Activated CD4-positive, alpha-beta T cell treated with anti-CD3 and anti-CD28 coated beads, Interleukin-2, amount 10 ng/mL, durations not matched to agents 24 days and 14 days (primary cell): ENCODE measurements at regions not wholly inside any gene's neighbourhood (a gene's known extent, or its start where the extent isn't known, plus 50 kb on each side); places are given as distances from the start of the nearest gene placed in this dataset.

ENCODE experiments used
- DNase-seq: peaks from one replicate; pipeline ENCODE4 v3.0.0; 2022
- H3K27ac Mint-ChIP-seq: one replicate; pipeline ENCODE4 v1.8.0; 2022; ENCODE audit warnings: mild to moderate bottlenecking, mixed read lengths
- H3K27me3 Mint-ChIP-seq: one replicate; pipeline ENCODE4 v1.8.0; 2022; ENCODE audit warnings: mixed read lengths
- H3K36me3 Mint-ChIP-seq: one replicate; pipeline ENCODE4 v1.8.0; 2022; ENCODE audit warnings: low read depth, mild to moderate bottlenecking, mixed read lengths
- H3K4me1 Mint-ChIP-seq: one replicate; pipeline ENCODE4 v1.8.0; 2021; ENCODE audit warnings: mixed read lengths
- H3K4me3 Mint-ChIP-seq: one replicate; pipeline ENCODE4 v1.8.0; 2022; ENCODE audit warnings: mild to moderate bottlenecking, moderate library complexity, mixed read lengths
- H3K9me3 Mint-ChIP-seq: one replicate; pipeline ENCODE4 v1.8.0; 2021; ENCODE audit warnings: mixed read lengths
- intact Hi-C: fragments of 100-400 bp; cut with micrococcal nuclease; formaldehyde crosslinking; loops from one replicate; pipeline ENCODE4 v1.15.1; 2023

DNA sequence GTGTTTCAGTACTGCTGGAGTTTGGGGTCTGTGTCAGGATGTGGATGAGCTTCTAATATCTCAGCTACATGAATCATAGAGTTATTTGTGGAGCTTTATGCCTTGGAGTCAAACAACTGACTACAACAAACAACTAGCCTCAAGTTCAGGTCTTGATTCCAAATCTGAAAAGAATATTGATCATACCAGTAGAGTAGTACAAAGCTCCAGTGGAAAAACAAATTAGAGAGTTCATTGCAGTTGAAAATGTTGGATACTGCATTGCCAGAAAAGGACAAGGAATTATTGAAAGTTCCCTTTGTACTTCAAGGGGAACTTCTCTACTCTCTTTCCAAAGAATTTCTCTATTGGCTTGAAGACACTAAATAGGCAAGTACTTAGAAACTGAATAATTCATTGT lies 117.6 kb upstream of the CTTNBP2 start:
- Mint-ChIP-seq H3K27ac (no peak overlapping the region), H3K36me3 (no peaks in the 10 kb centered on the region), H3K27me3 (no peaks in the 10 kb centered on the region), H3K4me3 (no peak overlapping the region), H3K9me3 (no peaks in the 10 kb centered on the region), H3K4me1 (no peaks in the 10 kb centered on the region)
- intact Hi-C loops = no loop called here
- no peak for DNase-seq

DNA sequence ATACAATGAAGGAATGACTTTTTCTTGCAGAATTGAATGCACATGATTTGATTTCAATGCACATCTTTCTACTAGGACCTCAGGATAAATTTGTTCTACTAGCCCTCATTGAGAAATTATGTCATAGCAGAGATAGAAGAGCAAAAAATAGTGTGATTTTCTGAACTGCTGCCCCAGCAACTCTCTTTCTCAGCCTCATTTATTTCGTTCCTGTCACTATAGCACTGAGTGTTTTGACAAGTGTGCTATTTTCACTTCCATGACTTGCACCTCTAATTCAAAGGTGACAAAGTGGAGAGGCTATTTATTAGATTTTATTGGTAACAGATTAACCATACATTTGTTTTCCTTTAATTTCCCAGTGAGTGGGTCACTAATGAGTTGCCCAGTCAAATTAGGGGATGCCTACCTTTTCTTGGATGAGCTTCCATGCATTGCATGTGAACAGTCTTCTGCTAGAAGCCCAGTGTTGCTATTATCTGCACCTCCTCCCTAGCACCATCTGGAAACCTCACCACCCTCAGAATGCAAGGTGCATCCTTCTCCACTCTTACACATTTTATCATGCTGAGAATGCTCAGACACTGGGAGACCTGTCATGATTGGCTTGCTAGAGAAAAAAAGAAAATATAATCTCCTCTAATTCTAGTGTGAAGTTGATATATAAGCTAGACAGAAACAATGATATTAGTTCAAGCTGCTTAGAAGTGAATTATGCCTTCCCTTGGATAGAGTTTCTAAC lies 119.6 kb upstream of the CTTNBP2 start:
- Mint-ChIP-seq H3K9me3 (no peaks in the 10 kb centered on the region), H3K27me3 (no peaks in the 10 kb centered on the region), H3K4me3 (no peak overlapping the region), H3K27ac (no peak overlapping the region), H3K4me1 (no peaks in the 10 kb centered on the region), H3K36me3 (no peaks in the 10 kb centered on the region)
- intact Hi-C loops = no loop called here
- no peak for DNase-seq

DNA sequence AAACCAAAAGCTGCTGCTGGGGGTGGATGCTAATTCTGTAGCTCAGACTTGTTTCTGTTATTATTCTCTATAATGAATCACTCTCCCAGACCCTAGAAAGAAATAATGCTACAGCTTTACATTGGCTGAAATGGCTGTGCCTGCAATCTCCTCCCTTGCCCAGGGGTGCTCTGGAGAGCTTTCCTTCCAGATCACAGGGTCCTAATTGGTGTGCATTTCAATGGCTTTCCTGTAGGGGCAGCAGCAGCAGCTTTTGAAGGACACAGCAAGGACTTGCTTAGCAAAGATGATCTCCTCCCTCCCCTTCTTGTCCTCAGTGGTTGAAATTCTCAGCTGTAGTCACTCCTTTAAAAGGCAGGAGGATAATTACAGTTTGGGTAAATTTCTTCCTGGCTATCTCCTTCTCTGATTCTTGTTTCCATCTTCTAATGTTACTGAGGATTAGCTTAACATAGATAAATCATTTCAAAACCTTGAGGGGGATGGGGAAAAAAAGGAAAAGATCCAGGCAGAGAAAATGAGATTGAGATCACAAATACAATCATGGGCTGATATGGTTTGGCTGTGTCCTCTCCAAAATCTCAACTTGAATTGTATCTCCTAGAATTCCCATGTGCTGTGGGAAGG lies 120.2 kb upstream of the CTTNBP2 start:
- H3K4me3 Mint-ChIP-seq = no peak overlapping the region
- no peaks in the 10 kb centered on the region for H3K4me1 Mint-ChIP-seq
- intact Hi-C loops = no loop called here
- DNase-seq = peak; percentile 56
- no peak overlapping the region for H3K27ac Mint-ChIP-seq
- H3K27me3 Mint-ChIP-seq = no peaks in the 10 kb centered on the region
- no peaks in the 10 kb centered on the region for H3K36me3 Mint-ChIP-seq
- H3K9me3 Mint-ChIP-seq = no peaks in the 10 kb centered on the region

DNA sequence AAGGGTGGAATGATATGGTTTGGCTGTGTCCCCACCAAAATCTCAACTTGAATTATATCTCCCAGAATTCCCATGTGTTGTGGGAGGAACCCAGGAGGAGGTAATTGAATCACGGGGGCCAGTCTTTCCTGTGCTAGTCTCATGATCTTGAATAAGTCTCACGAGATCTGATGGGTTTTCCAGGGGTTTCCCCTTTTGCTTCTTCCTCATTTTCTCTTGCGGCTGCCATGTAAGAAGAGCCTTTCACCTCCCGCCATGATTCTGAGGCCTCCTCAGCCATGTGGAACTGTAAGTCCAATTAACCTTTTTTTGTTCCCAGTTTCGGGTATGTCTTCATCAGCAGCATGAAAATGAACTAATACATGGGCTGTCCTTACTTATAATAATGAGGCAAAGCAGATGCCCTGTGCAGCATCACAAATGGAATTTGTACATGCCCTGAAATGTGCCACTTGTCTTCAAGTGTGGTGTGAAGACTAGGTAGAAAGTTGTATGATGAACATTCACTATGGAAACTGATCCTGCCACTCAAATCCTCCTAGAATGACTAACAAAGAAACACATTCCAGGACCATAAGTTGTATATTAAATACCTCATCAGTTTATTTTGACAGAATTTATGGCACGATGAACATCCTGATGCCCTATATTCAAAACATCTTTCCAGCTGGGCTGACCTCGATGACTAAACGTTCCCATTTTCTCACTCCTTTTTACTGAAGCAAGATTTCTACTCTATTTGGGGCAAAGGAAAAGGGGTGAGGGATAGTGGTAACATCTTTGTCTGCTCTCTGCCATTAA lies 122.8 kb upstream of the CTTNBP2 start:
- H3K36me3 Mint-ChIP-seq = no peaks in the 10 kb centered on the region
- H3K4me3 Mint-ChIP-seq = no peak overlapping the region
- intact Hi-C loops = no loop called here
- DNase-seq = no peak
- no peak overlapping the region for H3K27ac Mint-ChIP-seq
- no peaks in the 10 kb centered on the region for H3K27me3 Mint-ChIP-seq
- H3K4me1 Mint-ChIP-seq = no peaks in the 10 kb centered on the region
- no peaks in the 10 kb centered on the region for H3K9me3 Mint-ChIP-seq

DNA sequence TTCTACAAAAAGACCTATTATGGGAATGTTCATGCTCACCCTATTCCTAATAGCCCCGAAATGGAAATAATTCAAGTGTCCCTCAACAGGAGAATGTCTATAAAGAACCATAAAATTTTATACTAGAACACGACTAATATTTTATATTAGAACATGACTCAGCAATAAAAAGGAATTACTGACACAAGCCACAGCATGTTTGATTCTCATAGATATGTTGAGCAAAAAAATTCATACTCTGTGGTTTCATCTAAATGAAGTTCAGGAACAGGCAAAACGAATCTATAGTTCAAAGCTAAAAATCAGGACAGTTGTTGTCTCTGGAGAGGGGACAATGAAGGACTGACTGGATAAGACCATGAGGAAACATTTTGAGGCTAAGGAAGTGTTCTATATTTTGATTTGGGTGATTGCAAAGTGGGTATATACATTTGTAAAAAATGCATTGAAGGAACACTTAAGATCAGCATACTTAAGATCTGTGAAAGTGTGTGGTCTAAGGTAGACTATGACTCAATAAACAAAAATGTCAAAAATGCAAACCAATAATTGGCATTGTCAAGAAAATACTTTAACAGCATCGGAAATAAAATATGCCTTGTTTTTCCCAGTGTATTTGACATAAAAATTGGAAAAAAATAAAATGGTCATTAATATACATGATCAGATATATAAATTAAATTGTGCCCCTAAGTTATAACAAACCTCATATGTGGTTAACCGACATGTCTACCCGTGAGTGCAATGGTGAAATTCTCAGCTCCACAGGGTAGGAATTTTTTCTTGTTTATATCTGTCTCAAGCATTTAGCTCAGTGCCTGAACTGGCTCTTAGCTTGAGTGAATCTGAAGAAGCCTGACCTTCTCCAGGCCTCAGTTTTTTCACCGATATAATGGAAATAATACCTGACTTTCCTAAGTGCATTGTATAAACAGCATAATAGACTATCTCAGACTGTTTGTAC lies 124.9 kb upstream of the CTTNBP2 start:
- Mint-ChIP-seq H3K4me1 (no peaks in the 10 kb centered on the region), H3K4me3 (no peak overlapping the region), H3K36me3 (no peaks in the 10 kb centered on the region), H3K27me3 (no peaks in the 10 kb centered on the region), H3K9me3 (no peaks in the 10 kb centered on the region), H3K27ac (no peak overlapping the region)
- no peak for DNase-seq
- intact Hi-C loops = no loop called here

DNA sequence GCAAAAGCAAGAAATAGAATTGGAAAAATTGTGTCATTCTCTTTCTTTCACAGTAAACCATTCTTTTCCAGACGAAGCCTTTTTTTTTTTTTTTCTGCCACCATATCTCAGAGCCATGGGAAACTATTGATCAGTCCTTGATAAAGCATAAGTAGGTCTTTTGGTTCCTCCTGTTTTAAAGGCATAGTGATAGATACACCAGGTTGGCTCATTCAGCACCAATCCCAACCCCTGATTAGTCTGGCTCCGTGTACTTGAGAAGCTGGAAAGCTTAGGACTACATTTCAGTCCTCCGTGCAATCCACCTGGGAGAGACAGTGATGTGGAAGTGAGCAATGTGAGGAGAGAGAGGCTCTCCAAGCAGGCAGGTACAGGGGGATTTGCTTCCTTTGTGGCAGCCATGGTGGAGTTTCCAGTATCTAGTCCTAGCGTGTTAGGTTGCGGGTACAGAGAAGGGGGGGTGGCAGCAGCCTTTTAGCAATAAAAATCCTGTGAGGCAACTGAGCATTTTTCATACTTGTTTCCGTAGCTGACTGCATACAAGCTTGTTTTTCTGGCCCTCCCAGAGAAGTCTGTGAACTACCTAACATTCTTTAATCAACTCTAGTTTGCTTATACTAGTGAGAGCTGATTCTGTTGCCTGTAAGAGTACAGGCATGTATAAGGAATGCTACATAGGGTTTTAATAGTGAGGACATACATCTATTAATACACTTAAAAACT lies 127.4 kb upstream of the CTTNBP2 start:
- intact Hi-C loops = no loop called here
- no peak overlapping the region for H3K4me3 Mint-ChIP-seq
- H3K9me3 Mint-ChIP-seq = no peaks in the 10 kb centered on the region
- DNase-seq = no peak
- no peaks in the 10 kb centered on the region for H3K27me3 Mint-ChIP-seq
- H3K27ac Mint-ChIP-seq = no peak overlapping the region
- no peaks in the 10 kb centered on the region for H3K4me1 Mint-ChIP-seq
- H3K36me3 Mint-ChIP-seq = no peaks in the 10 kb centered on the region

DNA sequence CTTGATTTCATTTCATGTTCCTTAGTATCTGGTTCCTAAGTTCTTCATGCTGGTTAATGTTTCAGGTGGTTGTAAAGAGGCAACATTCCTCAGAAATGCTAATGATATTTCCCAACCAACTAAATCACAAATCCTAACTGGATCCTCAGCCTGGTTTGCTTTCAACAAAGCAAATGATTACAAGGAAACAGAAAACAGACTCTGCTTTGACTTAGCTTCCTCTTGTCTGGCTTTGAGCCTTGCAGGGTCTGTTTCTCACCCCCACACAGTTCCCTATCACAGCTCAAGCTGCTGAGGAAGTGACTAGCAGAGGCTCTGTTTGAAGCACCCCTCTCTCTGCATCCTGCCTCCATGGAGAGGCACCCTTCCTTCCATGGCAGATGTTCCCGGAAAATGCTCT lies 130.2 kb upstream of the CTTNBP2 start:
- Mint-ChIP-seq H3K4me1 (no peaks in the 10 kb centered on the region), H3K27ac (no peak overlapping the region), H3K9me3 (no peaks in the 10 kb centered on the region), H3K4me3 (no peak overlapping the region), H3K36me3 (no peaks in the 10 kb centered on the region), H3K27me3 (no peaks in the 10 kb centered on the region)
- DNase-seq = no peak
- intact Hi-C loops = no loop called here

- Mint-ChIP-seq H3K36me3 (no peaks in the 10 kb centered on the region), H3K4me3 (no peak overlapping the region), H3K4me1 (no peaks in the 10 kb centered on the region), H3K27me3 (no peaks in the 10 kb centered on the region), H3K27ac (no peak overlapping the region), H3K9me3 (no peaks in the 10 kb centered on the region)
- no peak for DNase-seq
- intact Hi-C loops = no loop called here
Observed at GRCh38 chr7:118005026-118005425, 131.8 kb upstream of the CTTNBP2 start.

- Mint-ChIP-seq H3K9me3 (no peaks in the 10 kb centered on the region), H3K36me3 (no peaks in the 10 kb centered on the region), H3K4me3 (no peak overlapping the region), H3K27me3 (no peaks in the 10 kb centered on the region), H3K4me1 (no peaks in the 10 kb centered on the region), H3K27ac (no peak overlapping the region)
- no peak for DNase-seq
- intact Hi-C loops = no loop called here
Observed at GRCh38 chr7:118006979-118007378, 133.7 kb upstream of the CTTNBP2 start.

GRCh38 chr7:118009419-118009818 lies 136.2 kb upstream of the CTTNBP2 start:
- Mint-ChIP-seq H3K27ac (no peak overlapping the region), H3K9me3 (no peaks in the 10 kb centered on the region), H3K27me3 (no peaks in the 10 kb centered on the region), H3K36me3 (no peaks in the 10 kb centered on the region), H3K4me1 (no peaks in the 10 kb centered on the region), H3K4me3 (no peak overlapping the region)
- no peak for DNase-seq
- intact Hi-C loops = no loop called here

DNA sequence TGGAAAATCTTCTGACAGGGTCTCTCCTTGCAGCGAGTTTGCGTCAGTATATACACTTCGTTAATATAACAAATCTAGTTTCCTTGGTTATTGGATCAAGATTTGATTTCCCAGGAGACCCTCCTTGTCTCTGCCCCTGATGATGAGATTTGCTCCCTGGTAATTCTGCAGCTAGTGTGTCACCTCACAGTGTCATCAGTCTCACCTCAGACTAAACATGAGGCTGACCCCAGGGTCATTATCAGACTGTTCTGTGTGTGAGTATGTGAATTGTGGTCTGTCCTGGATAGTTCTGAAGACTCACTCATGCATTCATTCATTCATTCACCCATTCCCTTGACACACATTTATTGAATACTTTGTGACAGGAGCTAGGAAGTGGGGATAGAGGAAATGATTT lies 138.4 kb upstream of the CTTNBP2 start:
- H3K4me1 Mint-ChIP-seq = no peaks in the 10 kb centered on the region
- no peak for DNase-seq
- H3K36me3 Mint-ChIP-seq = no peaks in the 10 kb centered on the region
- intact Hi-C loops = no loop called here
- no peak overlapping the region for H3K27ac Mint-ChIP-seq
- H3K27me3 Mint-ChIP-seq = no peaks in the 10 kb centered on the region
- H3K9me3 Mint-ChIP-seq = no peaks in the 10 kb centered on the region
- no peak overlapping the region for H3K4me3 Mint-ChIP-seq

DNA sequence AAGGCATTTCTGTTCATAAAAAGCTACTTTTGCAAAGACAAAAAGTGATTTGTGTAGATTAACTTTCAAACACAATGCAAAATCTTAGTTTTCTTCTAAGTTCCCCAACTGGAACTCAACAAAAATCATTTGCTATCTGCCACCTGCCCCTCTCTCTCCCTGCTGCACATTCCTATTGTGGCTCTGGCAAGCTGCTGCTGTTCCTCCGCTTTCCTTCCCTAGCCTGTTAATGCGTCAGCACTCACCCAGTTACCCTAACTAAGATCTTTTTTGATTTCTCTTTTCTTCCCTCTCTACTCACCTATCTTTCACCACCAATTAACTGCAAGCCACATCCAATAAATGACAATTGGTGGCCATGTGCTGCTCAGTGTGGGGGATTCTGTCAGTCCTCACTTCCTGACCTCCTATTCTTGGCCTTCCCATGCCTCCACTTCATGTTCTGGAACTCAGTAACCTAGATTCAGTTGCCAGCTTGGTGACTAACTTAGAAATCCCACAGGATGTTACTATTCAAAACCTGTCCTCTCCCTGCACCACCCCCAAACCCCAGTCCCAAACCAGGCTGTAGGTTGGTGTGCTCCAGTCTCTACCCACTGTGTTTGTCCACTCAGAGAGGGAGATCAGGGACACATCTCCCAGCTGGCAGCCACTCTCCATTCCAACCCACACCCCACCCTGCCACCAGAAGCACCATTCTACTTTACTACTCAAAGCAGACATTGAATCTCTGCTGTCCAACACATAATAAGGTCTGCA lies 140.2 kb upstream of the CTTNBP2 start:
- H3K27ac Mint-ChIP-seq = no peak overlapping the region

More for the DNA sequence above, 140.2 kb upstream of the CTTNBP2 start:
- no peaks in the 10 kb centered on the region for H3K27me3 Mint-ChIP-seq
- no peaks in the 10 kb centered on the region for H3K36me3 Mint-ChIP-seq
- peaks cover 8% of the 10 kb centered on the region for H3K9me3 Mint-ChIP-seq
- intact Hi-C loops = no loop called here
- no peaks in the 10 kb centered on the region for H3K4me1 Mint-ChIP-seq
- no peak overlapping the region for H3K4me3 Mint-ChIP-seq
- DNase-seq = no peak
